GM12865 (cell line): ENCODE measurements at regions not wholly inside any gene's neighbourhood (a gene's known extent, or its start where the extent isn't known, plus 50 kb on each side); places are given as distances from the start of the nearest gene placed in this dataset.
"Not testable (repeated sequence)": the region's sequence is repeated elsewhere in the genome, so short reads cannot be mapped to it uniquely, and the experiment has no call there.

ENCODE experiments used
- DNase-seq: peaks from one replicate; pipeline ENCODE4 v3.0.0; 2010; ENCODE audit warnings: low read depth
- H3K4me3 ChIP-seq: 2 replicates; pipeline ENCODE4 v1.5.1; 2011; ENCODE audit warnings: mild to moderate bottlenecking, low read depth, low read length, control low read depth
- TF ChIP-seq, protein P1 (sequence below): IDR thresholded peaks from 2 replicates; pipeline ENCODE4 v1.5.1; 2011; ENCODE audit warnings: low read length, control low read depth, low read depth, inconsistent platforms; ENCODE audit not compliant: insufficient read depth; ENCODE audit errors: missing control alignments

- TF ChIP-seq, protein P1, sequence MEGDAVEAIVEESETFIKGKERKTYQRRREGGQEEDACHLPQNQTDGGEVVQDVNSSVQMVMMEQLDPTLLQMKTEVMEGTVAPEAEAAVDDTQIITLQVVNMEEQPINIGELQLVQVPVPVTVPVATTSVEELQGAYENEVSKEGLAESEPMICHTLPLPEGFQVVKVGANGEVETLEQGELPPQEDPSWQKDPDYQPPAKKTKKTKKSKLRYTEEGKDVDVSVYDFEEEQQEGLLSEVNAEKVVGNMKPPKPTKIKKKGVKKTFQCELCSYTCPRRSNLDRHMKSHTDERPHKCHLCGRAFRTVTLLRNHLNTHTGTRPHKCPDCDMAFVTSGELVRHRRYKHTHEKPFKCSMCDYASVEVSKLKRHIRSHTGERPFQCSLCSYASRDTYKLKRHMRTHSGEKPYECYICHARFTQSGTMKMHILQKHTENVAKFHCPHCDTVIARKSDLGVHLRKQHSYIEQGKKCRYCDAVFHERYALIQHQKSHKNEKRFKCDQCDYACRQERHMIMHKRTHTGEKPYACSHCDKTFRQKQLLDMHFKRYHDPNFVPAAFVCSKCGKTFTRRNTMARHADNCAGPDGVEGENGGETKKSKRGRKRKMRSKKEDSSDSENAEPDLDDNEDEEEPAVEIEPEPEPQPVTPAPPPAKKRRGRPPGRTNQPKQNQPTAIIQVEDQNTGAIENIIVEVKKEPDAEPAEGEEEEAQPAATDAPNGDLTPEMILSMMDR: no peak
- no peak for DNase-seq
- no peak overlapping the region for H3K4me3 ChIP-seq
Measured at GRCh38 chr4:187903106-187903505, 92.5 kb upstream of the ZFP42 start.

GRCh38 chr4:187903700-187904099 lies 91.9 kb upstream of the ZFP42 start:
- DNase-seq: no peak
- no peak overlapping the region for H3K4me3 ChIP-seq
- TF ChIP-seq, protein P1: no peak

DNA sequence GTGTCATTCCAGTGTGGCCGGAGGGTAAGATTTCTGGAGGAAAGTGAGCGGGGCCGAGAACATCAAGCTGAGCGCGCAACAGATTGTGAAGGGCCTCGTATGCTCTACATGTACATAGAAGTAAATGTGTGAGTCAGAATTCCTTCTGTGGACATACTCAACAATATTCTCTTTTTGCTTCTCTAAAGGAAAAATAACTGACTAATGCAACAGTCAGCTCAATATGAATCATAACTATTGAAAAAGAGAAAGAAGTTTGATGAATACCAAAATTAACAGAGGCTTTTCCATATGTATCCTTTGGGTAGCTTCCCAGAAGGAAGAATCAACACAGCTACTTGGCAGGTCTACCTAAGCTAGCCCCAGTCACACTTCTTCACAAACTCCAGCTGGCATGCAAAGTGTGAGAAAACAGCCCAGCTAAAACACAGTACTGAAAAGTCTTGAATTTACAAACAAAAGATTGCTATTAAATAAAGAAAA lies 87.5 kb upstream of the ZFP42 start:
- no peak overlapping the region for H3K4me3 ChIP-seq
- TF ChIP-seq, protein P1: no peak
- DNase-seq: no peak

DNA sequence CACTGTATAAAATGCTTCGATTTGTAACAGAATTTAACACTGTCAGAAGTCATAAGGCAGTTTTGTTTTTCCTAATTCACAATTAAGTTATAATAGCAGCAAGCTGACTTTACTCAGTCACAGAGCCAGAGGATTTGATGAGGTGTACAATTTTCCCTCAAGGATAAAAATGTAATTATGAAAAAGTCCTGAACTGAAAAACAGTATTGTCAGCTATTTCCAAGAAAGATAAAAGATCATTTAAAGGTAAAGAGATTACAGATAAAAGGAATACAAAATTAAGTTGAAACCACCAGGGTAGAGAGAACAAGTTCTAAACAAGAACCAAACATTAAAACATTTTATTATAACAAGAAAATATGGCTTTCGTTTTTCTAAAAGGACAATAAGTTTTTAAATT lies 86.8 kb upstream of the ZFP42 start:
- DNase-seq: no peak
- TF ChIP-seq, protein P1: no peak
- no peak overlapping the region for H3K4me3 ChIP-seq

DNA sequence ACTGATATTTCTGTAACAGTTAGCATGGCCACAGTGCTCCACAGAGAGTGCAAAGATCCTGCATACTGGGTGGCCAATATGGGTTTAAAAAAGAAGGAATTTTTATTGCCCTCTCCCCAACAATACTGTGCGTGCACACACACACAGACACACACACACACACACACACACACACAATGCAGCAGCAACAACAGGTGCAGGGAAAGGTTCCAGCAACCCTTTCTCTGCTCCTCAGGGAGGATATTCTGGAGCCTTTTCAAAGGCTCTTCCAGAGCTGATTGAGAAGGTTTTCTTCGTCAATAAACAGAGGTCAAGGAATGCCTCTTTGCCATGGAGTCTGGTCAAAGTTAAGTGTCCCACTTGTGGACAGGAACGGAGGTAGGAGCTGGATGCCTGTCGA lies 84.8 kb upstream of the ZFP42 start:
- no peak for DNase-seq
- TF ChIP-seq, protein P1: no peak
- no peak overlapping the region for H3K4me3 ChIP-seq

GRCh38 chr4:187915406-187915805 lies 80.2 kb upstream of the ZFP42 start:
- DNase-seq, H3K4me3 ChIP-seq: not testable (repeated sequence)

DNA sequence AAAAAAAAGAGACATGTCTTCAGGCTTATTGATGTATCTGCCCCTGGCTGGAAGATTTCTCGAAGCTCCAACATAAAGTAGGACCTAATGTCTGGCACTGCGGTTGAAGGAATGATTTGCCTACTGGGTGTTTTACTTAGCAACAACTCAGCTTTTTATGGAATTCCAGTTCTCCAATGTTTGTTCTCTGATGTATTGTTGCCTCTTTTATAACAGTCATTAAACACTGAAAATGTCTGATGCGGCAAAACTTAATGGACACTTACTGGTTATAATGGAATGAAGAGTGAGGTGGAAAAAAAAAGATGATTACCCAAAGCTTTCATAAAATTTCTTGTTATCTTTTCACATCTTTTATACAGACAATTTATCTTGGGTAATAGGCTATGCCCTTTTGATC lies 75.6 kb upstream of the ZFP42 start:
- TF ChIP-seq, protein P1: no peak
- DNase-seq: no peak
- H3K4me3 ChIP-seq: no peak overlapping the region

DNA sequence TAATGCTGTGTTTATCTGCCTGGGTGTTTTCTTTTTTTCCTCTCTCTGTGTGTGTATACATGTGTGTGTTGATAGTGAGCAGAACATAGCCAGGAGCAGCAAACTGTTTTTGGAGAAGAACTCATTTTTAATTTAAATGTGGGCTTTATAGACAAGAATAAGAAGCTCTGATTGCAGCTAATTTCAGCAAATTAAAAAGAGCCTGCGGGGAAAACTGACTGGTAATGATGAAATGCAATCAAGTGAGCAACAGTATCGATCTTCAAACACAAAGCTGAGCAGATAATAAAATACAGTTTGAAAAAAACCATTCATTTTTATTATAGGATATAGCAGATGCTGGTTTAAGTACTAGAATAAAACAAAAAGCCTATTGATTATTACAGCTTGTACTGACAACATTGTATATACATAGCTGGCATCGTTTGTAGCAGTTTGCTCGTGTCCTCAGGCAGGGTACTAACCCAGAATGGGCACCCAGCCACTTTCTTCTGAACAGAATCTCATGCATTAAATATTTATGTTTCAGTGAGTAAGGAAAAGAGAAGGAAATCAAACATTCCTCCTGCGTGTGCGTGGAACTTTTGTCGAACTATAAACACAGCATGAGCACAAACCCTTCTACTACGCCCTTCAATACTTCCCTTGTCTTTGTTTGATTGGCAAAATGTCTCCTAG lies 73.5 kb upstream of the ZFP42 start:
- TF ChIP-seq, protein P1: no peak

More for the DNA sequence above, 73.5 kb upstream of the ZFP42 start:
- no peak for DNase-seq
- no peak overlapping the region for H3K4me3 ChIP-seq
